AG04449 (cell line): ENCODE measurements at regions not wholly inside any gene's neighbourhood (a gene's known extent, or its start where the extent isn't known, plus 50 kb on each side); places are given as distances from the start of the nearest gene placed in this dataset.
A peak's percentile ranks its signal among the peaks of the same experiment; 100 is the strongest.

ENCODE experiments used
- CTCF ChIA-PET: fragments of 350-600 bp; formaldehyde crosslinking; extraction: SDS; loops from one replicate; lab custom pipeline; 2021; ENCODE audit warnings: antibody characterized with exemption; lab: Yijun Ruan, JAX
- POLR2A ChIA-PET: fragments of 400-600, 350-600 bp; formaldehyde crosslinking; extraction: SDS; loops from one replicate; lab custom pipeline; 2020; ENCODE audit warnings: antibody characterized with exemption, inconsistent platforms; lab: Yijun Ruan, JAX
- DNase-seq: peaks from one replicate; pipeline ENCODE4 v3.0.0-alpha.2; 2010; ENCODE audit warnings: low read depth, low spot score
- H3K4me3 ChIP-seq: 2 replicates; pipeline ENCODE4 v1.5.1; 2011; ENCODE audit warnings: low read depth, mild to moderate bottlenecking, control low read depth, low read length
- TF ChIP-seq, protein P1 (sequence below): IDR thresholded peaks from one replicate; pipeline ENCODE4 v1.5.1; 2011; ENCODE audit warnings: mild to moderate bottlenecking, moderate library complexity, low read length, control low read depth, inconsistent platforms; ENCODE audit not compliant: insufficient read depth; ENCODE audit errors: missing control alignments

DNA sequence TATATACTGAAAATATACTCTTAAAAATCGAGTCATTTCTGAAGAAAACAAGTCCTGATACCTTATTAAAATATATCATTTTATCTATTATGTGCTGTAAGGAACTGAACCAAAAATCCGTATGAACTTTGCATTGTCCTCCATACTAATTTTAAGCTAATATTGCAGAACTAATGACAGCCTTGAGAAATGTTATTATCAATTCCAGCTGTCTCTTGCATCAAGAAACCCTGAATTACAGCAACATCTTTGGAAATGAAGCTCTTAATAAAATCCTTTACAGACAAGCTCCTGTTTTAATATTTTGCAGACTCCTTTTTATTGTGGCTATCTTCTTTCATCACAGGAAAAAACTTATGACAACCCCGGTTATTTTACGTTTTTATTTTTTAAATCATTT, 1335.3 kb downstream of the EFNB2 start:
- CTCF ChIA-PET, result interaction anchor here (0.9 kb wide), 1 partner anchor 1336 kb away, joined by 3 read pairs; the partner anchor contains the start of gene EFNB2
- no peak for DNase-seq
- POLR2A ChIA-PET, result no interaction called here
- no peak overlapping the region for H3K4me3 ChIP-seq
- TF ChIP-seq, protein P1, sequence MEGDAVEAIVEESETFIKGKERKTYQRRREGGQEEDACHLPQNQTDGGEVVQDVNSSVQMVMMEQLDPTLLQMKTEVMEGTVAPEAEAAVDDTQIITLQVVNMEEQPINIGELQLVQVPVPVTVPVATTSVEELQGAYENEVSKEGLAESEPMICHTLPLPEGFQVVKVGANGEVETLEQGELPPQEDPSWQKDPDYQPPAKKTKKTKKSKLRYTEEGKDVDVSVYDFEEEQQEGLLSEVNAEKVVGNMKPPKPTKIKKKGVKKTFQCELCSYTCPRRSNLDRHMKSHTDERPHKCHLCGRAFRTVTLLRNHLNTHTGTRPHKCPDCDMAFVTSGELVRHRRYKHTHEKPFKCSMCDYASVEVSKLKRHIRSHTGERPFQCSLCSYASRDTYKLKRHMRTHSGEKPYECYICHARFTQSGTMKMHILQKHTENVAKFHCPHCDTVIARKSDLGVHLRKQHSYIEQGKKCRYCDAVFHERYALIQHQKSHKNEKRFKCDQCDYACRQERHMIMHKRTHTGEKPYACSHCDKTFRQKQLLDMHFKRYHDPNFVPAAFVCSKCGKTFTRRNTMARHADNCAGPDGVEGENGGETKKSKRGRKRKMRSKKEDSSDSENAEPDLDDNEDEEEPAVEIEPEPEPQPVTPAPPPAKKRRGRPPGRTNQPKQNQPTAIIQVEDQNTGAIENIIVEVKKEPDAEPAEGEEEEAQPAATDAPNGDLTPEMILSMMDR, result no peak

DNA sequence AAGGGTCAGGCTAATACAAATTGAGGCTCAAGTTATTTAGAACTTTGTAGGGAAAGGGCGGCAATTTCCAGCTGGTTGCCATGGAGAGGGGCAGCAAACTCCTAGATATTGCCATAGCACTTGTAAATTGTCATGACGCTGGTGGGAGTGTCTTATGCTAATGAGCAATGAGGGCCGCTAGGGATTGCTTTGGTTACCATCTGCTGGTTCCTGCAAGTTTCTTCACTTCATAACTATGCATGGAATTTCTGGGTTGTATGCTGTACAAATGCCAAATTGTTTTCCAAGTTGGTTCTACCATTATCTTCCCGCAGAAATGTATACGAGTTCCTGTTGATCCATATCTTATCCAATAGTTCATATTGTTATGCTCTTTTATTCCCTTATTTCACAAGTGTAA, 1339.4 kb downstream of the EFNB2 start:
- peak; percentile 53 for DNase-seq
- H3K4me3 ChIP-seq, result no peak overlapping the region
- TF ChIP-seq, protein P1, result no peak
- ChIA-PET POLR2A (no interaction called here), CTCF (no interaction called here)

DNA sequence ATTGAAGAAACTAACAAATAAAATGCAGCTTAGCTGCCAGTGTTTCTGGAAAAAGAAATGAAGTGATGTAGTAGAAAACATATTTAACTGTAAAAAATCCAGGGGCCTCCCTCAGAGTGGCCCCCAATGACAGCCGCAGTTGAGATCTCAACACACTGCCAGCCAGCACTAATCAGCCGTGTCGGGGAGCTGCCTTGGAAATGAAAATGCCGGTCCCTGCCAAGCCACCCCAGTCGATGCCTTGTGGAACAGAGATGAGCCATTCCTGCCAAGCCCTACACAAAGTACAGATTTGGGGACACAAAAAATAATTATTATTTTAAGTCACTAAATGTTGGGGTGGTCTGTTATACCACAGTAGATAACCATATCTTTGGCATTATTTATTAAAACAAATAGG, 1342.4 kb downstream of the EFNB2 start:
- CTCF ChIA-PET, result no interaction called here
- DNase-seq, result no peak
- H3K4me3 ChIP-seq, result no peak overlapping the region
- POLR2A ChIA-PET, result no interaction called here
- TF ChIP-seq, protein P1, result no peak

DNA sequence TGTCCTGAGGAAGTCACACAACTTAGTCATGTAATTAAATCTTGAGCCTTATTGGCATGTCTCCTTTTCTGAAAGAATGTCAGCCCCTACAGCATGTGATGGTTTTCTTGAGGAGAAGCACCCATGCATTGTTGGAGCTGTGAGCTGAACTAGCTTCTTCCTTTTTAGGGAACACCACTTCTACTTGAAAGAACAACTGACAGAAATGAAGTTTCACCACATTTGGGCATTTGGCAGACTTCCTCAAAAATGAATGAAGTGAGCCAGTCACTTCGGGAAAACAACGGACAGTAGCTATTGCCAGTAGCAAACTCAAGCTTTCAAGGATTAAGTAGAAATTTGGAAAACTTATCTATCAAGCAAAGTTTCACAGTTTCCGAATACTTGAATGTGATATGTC, 1351.3 kb downstream of the EFNB2 start:
- DNase-seq, result no peak
- H3K4me3 ChIP-seq, result no peak overlapping the region
- ChIA-PET CTCF (interaction anchor here (1.9 kb wide), 1 partner anchor 18 kb away, joined by 8 read pairs; no protein-coding TSS in a partner anchor), POLR2A (no interaction called here)
- TF ChIP-seq, protein P1, result no peak

DNA sequence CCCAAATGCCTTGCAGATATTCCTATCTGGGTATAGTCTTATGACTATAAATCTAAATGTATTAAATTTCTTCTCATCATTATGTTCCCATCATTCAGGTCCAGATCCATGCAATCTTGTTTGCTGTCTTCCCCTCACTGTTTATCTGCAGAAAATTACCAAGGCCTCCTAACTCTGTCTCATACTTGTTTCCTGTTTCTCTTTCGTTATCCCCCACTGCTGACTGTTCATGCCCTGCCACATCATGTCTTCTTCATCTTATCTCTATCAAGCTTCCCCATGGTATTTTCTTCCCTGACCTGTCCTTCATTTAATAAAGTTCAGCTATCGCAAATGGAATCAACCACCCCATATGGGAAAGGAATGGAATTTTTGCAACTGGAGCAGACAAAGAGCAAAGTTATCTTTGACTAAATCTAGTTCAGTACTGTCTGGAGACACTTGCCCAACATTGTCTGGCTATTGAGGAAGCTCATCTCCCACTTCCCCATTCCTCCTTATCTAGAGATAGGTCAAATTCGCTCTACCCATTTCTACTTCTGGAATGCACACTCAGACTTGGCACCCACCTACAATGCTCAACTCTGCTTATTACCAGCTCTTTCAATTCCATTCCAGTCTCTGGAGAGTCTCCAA, 1358.1 kb downstream of the EFNB2 start:
- H3K4me3 ChIP-seq, result no peak overlapping the region
- POLR2A ChIA-PET, result no interaction called here
- CTCF ChIA-PET, result no interaction called here
- TF ChIP-seq, protein P1, result no peak
- no peak for DNase-seq

DNA sequence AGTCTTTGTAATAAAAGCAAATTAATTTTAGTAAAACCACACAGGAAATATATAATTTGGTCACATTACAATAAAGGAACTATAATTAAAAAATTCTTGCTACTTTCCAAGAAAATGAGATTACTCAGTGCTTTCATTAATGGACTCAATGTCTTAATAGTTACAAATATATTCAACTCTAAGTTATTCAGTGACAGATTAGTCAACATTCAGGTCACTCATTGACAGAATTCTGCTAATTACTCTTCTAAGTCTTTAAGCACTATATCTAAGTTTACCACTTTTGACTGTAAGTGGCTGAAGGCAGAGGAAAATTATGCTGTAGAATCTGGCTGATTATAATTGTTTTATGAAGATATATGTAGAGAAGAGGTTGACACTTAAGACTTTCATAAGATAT, 1365.0 kb downstream of the EFNB2 start:
- TF ChIP-seq, protein P1, result no peak
- no peak for DNase-seq
- CTCF ChIA-PET, result no interaction called here
- no peak overlapping the region for H3K4me3 ChIP-seq
- POLR2A ChIA-PET, result no interaction called here
